ENCODE measurements at regions not wholly inside any gene's neighbourhood (a gene's known extent, or its start where the extent isn't known, plus 50 kb on each side); places are given as distances from the start of the nearest gene placed in this dataset.
"Not testable (repeated sequence)": the region's sequence is repeated elsewhere in the genome, so short reads cannot be mapped to it uniquely, and the experiment has no call there.

- DNase-seq (ENCODE audit: low spot score): no peak
Observed at GRCh38 chr12:105880824-105881388, 257.8 kb downstream of the NUAK1 start.

GRCh38 chr12:105882404-105882803, 256.4 kb downstream of the NUAK1 start:
- no peak for DNase-seq (ENCODE audit: low spot score)

- no peak for DNase-seq (ENCODE audit: low spot score)
Observed at GRCh38 chr12:105887131-105887530, 251.6 kb downstream of the NUAK1 start.

- DNase-seq (ENCODE audit: low spot score): no peak
Observed at GRCh38 chr12:105888696-105889095, 250.1 kb downstream of the NUAK1 start.

GRCh38 chr12:105892362-105892910, 246.3 kb downstream of the NUAK1 start:
- DNase-seq (ENCODE audit: low spot score): no peak

GRCh38 chr12:105895197-105895832, 243.4 kb downstream of the NUAK1 start:
- not testable (repeated sequence) for DNase-seq (ENCODE audit: low spot score)

GRCh38 chr12:105897311-105897725, 241.4 kb downstream of the NUAK1 start:
- DNase-seq (ENCODE audit: low spot score): no peak

- not testable (repeated sequence) for DNase-seq (ENCODE audit: low spot score)
Observed at GRCh38 chr12:105898271-105898670, 240.5 kb downstream of the NUAK1 start.

GRCh38 chr12:105899589-105899988, 239.2 kb downstream of the NUAK1 start:
- no peak for DNase-seq (ENCODE audit: low spot score)

GRCh38 chr12:105906561-105906960, 232.2 kb downstream of the NUAK1 start:
- no peak for DNase-seq (ENCODE audit: low spot score)

GRCh38 chr12:105907982-105908381, 230.8 kb downstream of the NUAK1 start:
- no peak for DNase-seq (ENCODE audit: low spot score)

GRCh38 chr12:105910030-105910429, 228.7 kb downstream of the NUAK1 start:
- DNase-seq (ENCODE audit: low spot score): no peak

- no peak for DNase-seq (ENCODE audit: low spot score)
Observed at GRCh38 chr12:105911966-105912365, 226.8 kb downstream of the NUAK1 start.

- DNase-seq (ENCODE audit: low spot score): no peak
Observed at GRCh38 chr12:105912882-105913678, 225.7 kb downstream of the NUAK1 start.

- no peak for DNase-seq (ENCODE audit: low spot score)
Observed at GRCh38 chr12:105915997-105916759, 222.6 kb downstream of the NUAK1 start.

GRCh38 chr12:105916760-105917039, 222.1 kb downstream of the NUAK1 start:
- no peak for DNase-seq (ENCODE audit: low spot score)

GRCh38 chr12:105920161-105920684, 218.5 kb downstream of the NUAK1 start:
- no peak for DNase-seq (ENCODE audit: low spot score)

- DNase-seq (ENCODE audit: low spot score): no peak
Observed at GRCh38 chr12:105921055-105921454, 217.7 kb downstream of the NUAK1 start.

- no peak for DNase-seq (ENCODE audit: low spot score)
Observed at GRCh38 chr12:105921872-105922669, 216.7 kb downstream of the NUAK1 start.

- no peak for DNase-seq (ENCODE audit: low spot score)
Observed at GRCh38 chr12:105922670-105923102, 216.1 kb downstream of the NUAK1 start.

- no peak for DNase-seq (ENCODE audit: low spot score)
Observed at GRCh38 chr12:105924526-105925208, 214.1 kb downstream of the NUAK1 start.

All from left forelimb (tissue), 1 donor.